ENCODE measurements at regions not wholly inside any gene's neighbourhood (a gene's known extent, or its start where the extent isn't known, plus 50 kb on each side); places are given as distances from the start of the nearest gene placed in this dataset.

DNA sequence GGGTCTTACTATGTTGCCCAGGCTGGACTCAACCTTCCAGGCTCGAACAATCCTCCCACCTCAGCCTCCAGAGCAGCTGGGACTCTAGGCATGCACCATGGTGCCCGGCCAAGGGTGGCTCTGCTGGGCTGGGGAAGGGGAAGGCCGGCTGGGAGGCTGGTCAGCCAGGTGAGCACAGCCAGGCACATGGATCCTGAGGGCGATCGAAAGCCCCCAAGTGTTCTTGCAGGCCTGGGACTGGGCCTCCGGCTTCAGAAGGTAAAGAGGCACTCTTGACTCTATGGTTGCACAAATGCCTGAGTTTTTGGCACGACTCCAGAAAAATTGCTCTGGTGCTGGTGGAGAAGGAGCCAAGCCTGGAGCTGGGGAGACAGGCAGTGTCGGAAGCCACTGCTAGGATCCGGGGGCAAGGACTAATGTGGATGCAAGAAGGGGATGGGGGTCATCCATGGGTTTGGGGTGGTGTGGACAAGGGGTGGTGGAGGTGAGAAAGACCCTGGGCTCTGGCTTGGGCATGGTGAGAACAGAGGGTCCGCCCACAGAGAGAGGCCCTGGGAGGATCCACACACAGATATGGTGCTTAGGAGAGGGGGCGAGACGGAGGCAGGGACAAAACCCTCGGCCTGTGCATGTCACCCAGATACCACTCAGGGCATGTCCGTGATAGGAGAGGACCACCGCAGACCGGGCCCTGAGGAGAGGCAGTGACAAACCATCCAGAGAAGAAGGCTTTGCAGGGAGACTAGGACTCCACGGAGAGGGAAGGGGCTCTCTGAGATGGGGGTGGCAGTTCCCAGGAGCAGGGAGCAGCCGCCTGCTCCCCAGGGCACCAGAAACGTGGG, 51.1 kb upstream of the COL5A1 start:
- DNase-seq: no peak

DNA sequence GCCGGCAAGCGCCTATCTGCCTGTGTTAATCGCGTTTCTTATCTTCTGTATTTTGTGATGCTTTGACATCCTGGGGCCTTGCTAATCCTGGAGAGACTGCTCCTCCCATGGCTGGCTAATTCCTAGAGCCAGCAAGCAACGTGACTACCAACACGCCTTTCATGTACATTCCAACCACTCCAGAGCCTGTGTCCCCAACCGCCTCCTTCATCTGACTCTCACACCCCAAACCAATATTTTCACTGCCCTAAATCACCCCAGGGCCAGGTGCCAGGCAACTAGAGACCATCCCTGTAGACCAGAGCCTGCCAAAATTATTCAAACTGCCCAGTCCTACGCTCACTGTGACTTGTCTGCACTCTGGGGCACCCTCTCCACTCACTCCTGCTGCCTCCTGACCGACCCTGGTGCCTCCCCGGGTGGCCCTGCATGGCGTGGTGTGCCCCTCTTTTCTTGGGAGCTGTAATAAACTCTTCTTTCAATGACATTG, 50.5 kb upstream of the COL5A1 start:
- peak; percentile 42 for DNase-seq

DNA sequence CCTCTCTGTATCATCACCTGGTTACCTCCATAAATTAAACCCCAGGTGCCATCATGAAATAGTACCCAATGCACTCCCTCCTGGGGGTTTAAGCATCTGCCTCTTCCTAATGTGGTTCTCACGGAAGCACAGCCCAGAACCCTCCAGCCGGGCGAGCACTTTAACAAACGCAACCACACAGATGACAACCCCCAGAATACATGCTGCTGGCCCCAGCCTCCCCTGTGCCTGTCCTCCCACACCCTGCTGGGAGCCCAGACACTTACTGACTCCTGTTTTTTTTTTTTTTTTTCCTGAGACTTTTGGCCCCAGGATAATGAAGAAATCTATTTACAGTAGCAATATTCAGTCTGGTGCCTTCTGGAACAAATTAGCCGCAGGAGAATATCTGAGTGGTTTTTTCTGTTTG, 50.0 kb upstream of the COL5A1 start:
- peak; percentile 33 for DNase-seq

Data from right hindlimb (tissue), 1 donor.